ENCODE measurements at regions not wholly inside any gene's neighbourhood (a gene's known extent, or its start where the extent isn't known, plus 50 kb on each side); places are given as distances from the start of the nearest gene placed in this dataset.

DNA sequence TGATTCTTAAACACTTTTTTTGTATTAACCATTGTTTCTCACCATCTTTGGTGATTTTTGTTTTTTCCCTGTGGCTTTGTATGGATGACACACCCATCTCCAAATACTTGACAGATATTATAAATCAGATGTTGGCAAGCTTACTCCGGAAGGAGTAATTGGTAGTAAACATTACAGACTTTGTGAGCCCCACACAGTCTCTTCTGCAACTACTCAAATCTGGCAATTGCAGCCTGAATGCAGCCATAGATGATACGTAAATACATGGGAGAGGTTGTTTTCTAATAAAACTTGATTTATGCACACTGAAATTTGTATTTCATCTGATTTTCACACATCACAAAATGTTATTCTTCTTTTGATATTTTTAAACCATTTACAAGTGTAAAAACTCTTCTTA, 331.5 kb downstream of the ARPP21 start:
- TF ChIP-seq, protein P1, sequence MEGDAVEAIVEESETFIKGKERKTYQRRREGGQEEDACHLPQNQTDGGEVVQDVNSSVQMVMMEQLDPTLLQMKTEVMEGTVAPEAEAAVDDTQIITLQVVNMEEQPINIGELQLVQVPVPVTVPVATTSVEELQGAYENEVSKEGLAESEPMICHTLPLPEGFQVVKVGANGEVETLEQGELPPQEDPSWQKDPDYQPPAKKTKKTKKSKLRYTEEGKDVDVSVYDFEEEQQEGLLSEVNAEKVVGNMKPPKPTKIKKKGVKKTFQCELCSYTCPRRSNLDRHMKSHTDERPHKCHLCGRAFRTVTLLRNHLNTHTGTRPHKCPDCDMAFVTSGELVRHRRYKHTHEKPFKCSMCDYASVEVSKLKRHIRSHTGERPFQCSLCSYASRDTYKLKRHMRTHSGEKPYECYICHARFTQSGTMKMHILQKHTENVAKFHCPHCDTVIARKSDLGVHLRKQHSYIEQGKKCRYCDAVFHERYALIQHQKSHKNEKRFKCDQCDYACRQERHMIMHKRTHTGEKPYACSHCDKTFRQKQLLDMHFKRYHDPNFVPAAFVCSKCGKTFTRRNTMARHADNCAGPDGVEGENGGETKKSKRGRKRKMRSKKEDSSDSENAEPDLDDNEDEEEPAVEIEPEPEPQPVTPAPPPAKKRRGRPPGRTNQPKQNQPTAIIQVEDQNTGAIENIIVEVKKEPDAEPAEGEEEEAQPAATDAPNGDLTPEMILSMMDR (IDR thresholded peaks at IDR 0.05; ENCODE audit: low read depth, low read length), result no peak
- Histone ChIP-seq H3K27me3 (no peaks in the 10 kb centered on the region), H3K36me3 (no peaks in the 10 kb centered on the region), H3K9me3 (no peaks in the 10 kb centered on the region), H3K4me3 (ENCODE audit: low read depth, low read length) (no peak overlapping the region), H3K4me1 (peaks cover 5% of the 10 kb centered on the region)
- no peak for DNase-seq

DNA sequence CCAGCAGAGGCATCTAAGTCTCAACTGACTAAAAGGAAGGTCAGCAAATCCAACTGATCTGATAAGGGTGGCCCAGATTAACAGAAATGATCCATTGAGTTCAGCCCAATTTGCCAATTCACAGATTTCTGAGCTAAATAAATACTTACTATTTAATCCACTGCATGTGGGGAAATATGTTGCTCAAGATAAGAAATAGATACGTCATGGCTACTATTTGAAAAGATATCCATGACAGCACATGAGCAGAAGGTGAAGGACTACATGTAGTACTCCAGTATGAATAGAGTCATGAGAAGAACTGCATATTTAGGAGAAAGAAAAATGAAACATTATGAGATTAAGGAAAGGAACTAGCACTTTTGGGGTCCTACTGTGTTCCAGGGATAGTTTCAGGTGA, 332.4 kb downstream of the ARPP21 start:
- TF ChIP-seq, protein P1 (IDR thresholded peaks at IDR 0.05; ENCODE audit: low read depth, low read length), result no peak
- Histone ChIP-seq H3K4me1 (no peaks in the 10 kb centered on the region; the same call in 1 of the 2 replicates), H3K36me3 (no peaks in the 10 kb centered on the region), H3K27me3 (no peaks in the 10 kb centered on the region), H3K9me3 (no peaks in the 10 kb centered on the region), H3K4me3 (ENCODE audit: low read depth, low read length) (no peak overlapping the region)
- no peak for DNase-seq

DNA sequence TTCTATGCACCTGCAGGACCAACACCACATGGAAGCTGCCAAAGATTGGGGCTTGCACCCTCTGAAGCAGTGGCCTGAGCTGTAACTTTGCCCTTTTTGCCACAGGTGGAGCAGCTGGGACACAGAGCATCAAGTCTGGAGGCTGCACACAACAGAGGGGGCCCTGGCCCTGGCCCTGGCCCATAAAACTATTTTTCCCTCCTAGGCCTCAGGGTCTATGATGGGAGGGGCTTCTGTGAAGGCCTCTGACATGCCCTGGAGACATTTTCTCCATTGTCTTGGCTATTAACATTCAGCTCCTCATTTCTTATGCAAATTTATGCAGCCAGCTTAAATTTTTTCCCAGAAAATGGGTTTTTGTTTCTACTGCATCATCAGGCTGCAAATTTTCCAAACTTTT, 335.5 kb downstream of the ARPP21 start:
- no peaks in the 10 kb centered on the region for H3K27me3 ChIP-seq
- DNase-seq, result no peak

DNA sequence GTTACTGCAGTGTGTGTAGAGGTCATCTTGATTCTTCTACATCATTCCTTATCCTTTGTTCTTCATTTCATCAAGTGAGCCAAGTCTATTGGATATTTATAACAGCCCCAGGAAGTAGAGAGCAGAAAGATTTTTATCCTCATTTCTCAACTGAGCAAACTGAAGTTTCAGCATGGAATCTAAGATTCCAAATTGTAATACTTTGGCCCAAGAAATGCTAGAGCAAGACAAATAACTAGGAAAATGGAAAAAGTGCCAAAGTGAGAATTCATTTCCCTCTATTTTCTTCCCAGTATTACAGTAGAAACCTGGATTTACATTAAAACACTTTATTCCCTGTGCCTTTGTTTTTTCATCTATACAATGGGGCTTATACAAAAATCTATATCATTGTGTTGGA, 346.8 kb downstream of the ARPP21 start:
- no peaks in the 10 kb centered on the region for H3K4me1 ChIP-seq
- no peak for DNase-seq
- no peak overlapping the region for H3K4me3 ChIP-seq (ENCODE audit: low read depth, low read length)
- no peaks in the 10 kb centered on the region for H3K36me3 ChIP-seq
- H3K27me3 ChIP-seq, result no peaks in the 10 kb centered on the region
- H3K9me3 ChIP-seq, result no peaks in the 10 kb centered on the region
- TF ChIP-seq, protein P1 (IDR thresholded peaks at IDR 0.05; ENCODE audit: low read depth, low read length), result no peak

More for the DNA sequence above, 335.5 kb downstream of the ARPP21 start:
- no peaks in the 10 kb centered on the region for H3K36me3 ChIP-seq
- no peaks in the 10 kb centered on the region for H3K9me3 ChIP-seq
- TF ChIP-seq, protein P1 (IDR thresholded peaks at IDR 0.05; ENCODE audit: low read depth, low read length), result no peak
- no peaks in the 10 kb centered on the region; the same call in 1 of the 2 replicates for H3K4me1 ChIP-seq
- H3K4me3 ChIP-seq (ENCODE audit: low read depth, low read length), result no peak overlapping the region

DNA sequence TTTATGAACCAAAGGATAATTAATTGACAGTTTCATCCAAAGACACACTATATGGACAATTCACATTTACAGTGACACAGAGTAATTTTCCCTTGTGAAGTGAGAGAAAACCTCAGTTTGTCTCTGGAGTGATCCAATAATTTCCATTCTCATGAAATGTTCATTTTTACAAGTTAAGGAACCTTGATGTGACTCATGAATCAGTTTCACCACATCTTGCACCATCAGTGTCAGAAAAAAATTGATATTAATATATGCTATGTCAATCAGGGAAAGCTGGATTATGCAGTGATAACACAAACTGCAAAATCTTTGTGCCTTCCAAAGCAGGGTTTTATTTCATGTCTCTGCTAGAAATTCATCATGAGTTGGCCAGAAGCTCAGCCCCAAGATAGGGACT, 348.1 kb downstream of the ARPP21 start:
- no peak for DNase-seq
- Histone ChIP-seq H3K36me3 (no peaks in the 10 kb centered on the region), H3K27me3 (no peaks in the 10 kb centered on the region), H3K4me3 (ENCODE audit: low read depth, low read length) (no peak overlapping the region), H3K4me1 (no peaks in the 10 kb centered on the region), H3K9me3 (no peaks in the 10 kb centered on the region)
- TF ChIP-seq, protein P1 (IDR thresholded peaks at IDR 0.05; ENCODE audit: low read depth, low read length), result no peak

DNA sequence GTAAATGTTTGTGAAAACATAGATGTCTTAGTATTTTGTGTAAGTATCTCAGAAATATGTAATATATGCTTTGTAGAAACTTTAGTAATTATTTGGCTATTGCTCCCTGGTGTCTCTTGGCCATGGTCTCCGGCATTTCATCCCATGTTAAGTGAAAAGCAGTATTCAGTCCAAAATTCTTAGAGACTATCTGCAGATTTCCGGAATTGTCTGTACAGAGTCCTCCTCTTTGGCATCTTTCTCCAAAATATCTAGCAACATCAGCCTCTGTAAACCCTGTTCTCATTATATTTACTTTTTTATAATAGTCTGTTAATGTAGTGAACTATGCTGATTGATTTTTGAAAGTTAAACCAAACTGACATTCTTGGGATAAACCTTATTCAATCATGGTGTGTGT, 352.7 kb downstream of the ARPP21 start:
- TF ChIP-seq, protein P1 (IDR thresholded peaks at IDR 0.05; ENCODE audit: low read depth, low read length), result no peak
- no peaks in the 10 kb centered on the region for H3K36me3 ChIP-seq
- H3K4me1 ChIP-seq, result no peaks in the 10 kb centered on the region
- no peaks in the 10 kb centered on the region for H3K27me3 ChIP-seq
- no peak for DNase-seq
- no peaks in the 10 kb centered on the region for H3K9me3 ChIP-seq
- no peak overlapping the region for H3K4me3 ChIP-seq (ENCODE audit: low read depth, low read length)
